Panc1 (cell line): ENCODE measurements at regions not wholly inside any gene's neighbourhood (a gene's known extent, or its start where the extent isn't known, plus 50 kb on each side); places are given as distances from the start of the nearest gene placed in this dataset.

Experiments
- ATAC-seq: fragments of 200-7000 bp; cut with Tn5 transposase; 2 replicates; pipeline ENCODE4 v1.9.1; 2020; ENCODE audit warnings: mild to moderate bottlenecking, moderate library complexity
- BruUV-seq: library from RNA; stranded (reverse); fragments of 400-500 nt; replicated peaks from 2 replicates; lab custom pipeline; 2021; lab: Mats Ljungman, UMichigan
- CTCF ChIA-PET: fragments of 300-600 bp; sonication (Branson Sonifier 250); formaldehyde crosslinking; loops from one replicate; lab custom pipeline; 2022; ENCODE audit warnings: antibody characterized with exemption; lab: Charles Lee
- POLR2A ChIA-PET: fragments of 300-600 bp; sonication (Branson Sonifier 250); formaldehyde crosslinking; loops from one replicate; lab custom pipeline; 2022; ENCODE audit warnings: antibody characterized with exemption; lab: Charles Lee
- DNase-seq: peaks from one replicate; pipeline ENCODE4 v3.0.0-alpha.2; 2010; ENCODE audit warnings: low read depth, low spot score
- H3K27ac ChIP-seq: 2 replicates; pipeline ENCODE4 v1.5.1; 2011; ENCODE audit warnings: mild to moderate bottlenecking, low read length, inconsistent platforms
- H3K27me3 ChIP-seq: fragments of 200-500 bp; sonication (Bioruptor generic); 2 replicates; pipeline ENCODE4 v1.6.0; 2014; ENCODE audit warnings: low read length, inconsistent platforms; ENCODE audit not compliant: control insufficient read depth, insufficient read depth
- H3K36me3 ChIP-seq: fragments of 200-500 bp; sonication (Bioruptor generic); 2 replicates; pipeline ENCODE4 v1.5.1; 2014; ENCODE audit warnings: inconsistent platforms, mild to moderate bottlenecking, low read length, moderate library complexity; ENCODE audit not compliant: control insufficient read depth, insufficient read depth
- H3K4me1 ChIP-seq: 2 replicates; pipeline ENCODE4 v1.5.1; 2011; ENCODE audit warnings: inconsistent platforms, mild to moderate bottlenecking, low read length, moderate library complexity; ENCODE audit not compliant: control insufficient read depth, insufficient read depth
- H3K4me3 ChIP-seq, 2 experiments: 2 replicates each; pipeline ENCODE4 v1.5.1; 2011 to 2012; ENCODE audit warnings: low read depth in 2 of 2, low read length in 2 of 2, mild to moderate bottlenecking in 2 of 2, inconsistent platforms in 1 of 2, moderate library complexity in 1 of 2
- H3K9me3 ChIP-seq: fragments of 200-500 bp; sonication (Bioruptor generic); 2 replicates; pipeline ENCODE4 v1.5.1; 2014; ENCODE audit warnings: low read depth, mild to moderate bottlenecking, inconsistent platforms, low read length, moderate library complexity; ENCODE audit not compliant: control insufficient read depth, insufficient read depth
- POLR2AphosphoS5 ChIP-seq: IDR thresholded peaks from 2 replicates; pipeline ENCODE4 v1.6.1; 2012; ENCODE audit warnings: mild to moderate bottlenecking, low read depth, low read length, moderate library complexity
- SIN3A ChIP-seq: IDR thresholded peaks from 2 replicates; pipeline ENCODE4 v1.6.1; 2012; ENCODE audit warnings: low read depth, mild to moderate bottlenecking, low read length, moderate library complexity, borderline replicate concordance; ENCODE audit not compliant: insufficient read depth
- TCF7L2 ChIP-seq: IDR thresholded peaks from 2 replicates; pipeline ENCODE4 v1.6.1; 2011; ENCODE audit warnings: mild to moderate bottlenecking, low read depth, low read length, inconsistent platforms
- in situ Hi-C: cut with HindIII; loops from 2 replicates; pipeline ENCODE4 v1.10.0; 2016; ENCODE audit warnings: low sequenced_read_pairs, low pct_unique_long_range_greater_than_20kb
- intact Hi-C: fragments of 100-400 bp; cut with micrococcal nuclease; formaldehyde crosslinking; loops from one replicate; pipeline ENCODE4 v1.10.0; 2022; ENCODE audit not compliant: unreplicated experiment
- TF ChIP-seq, protein P1 (sequence below), 2 experiments: IDR thresholded peaks; 2 replicates each; pipeline ENCODE4 v1.6.1; 2011 to 2012; ENCODE audit warnings: low read depth in 2 of 2, control low read depth in 1 of 2, low read length in 1 of 2, mild to moderate bottlenecking in 1 of 2, moderate library complexity in 1 of 2; ENCODE audit not compliant: insufficient read depth in 1 of 2
- TF ChIP-seq, protein P2 (sequence below): fragments of 450-650 bp; IDR thresholded peaks from 2 replicates; pipeline ENCODE4 v1.5.1; 2017; ENCODE audit warnings: mild to moderate bottlenecking

DNA sequence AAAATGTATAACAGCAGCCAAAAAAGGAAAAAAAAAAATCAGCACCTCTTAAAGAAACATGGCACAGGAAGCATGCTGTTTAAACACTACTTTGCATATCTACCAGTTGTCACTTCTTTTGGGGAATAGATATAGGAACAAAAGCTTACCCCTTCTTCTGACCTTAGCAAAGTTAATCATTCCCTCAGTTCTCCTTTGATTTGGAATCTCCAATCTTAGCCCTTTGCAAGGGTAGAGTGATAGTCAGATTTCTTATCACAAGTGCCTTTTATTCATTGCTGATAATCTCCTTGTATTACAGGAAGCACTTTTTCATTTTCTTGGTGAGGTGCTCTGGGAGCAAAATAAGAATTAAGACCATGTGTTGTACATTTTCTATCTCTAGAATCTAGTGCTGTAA is 1327.6 kb downstream of the OLFM4 start:
- no peak for ATAC-seq

DNA sequence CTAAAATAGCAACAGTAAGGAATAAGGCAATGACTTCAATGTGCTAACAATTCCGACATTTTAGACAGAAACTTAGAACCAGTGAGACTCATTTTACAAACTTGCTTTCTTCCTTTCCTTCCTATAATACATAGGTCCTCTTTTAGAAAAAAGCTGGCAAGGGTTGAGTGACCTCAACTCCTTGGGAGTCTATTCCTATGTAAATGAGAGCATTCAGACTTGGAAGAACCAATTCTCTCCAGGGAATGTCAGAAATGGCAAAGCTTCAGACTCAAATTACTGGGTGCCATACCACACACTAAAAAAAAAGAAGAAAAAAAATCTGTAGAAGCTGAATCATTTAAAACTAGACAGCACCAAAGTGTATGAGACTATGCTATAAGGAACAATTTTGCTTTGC is 1328.2 kb downstream of the OLFM4 start:
- POLR2A ChIA-PET: no interaction called here
- no peaks in the 10 kb centered on the region for H3K9me3 ChIP-seq
- TF ChIP-seq TCF7L2: no peak
- TF ChIP-seq, protein P1, sequence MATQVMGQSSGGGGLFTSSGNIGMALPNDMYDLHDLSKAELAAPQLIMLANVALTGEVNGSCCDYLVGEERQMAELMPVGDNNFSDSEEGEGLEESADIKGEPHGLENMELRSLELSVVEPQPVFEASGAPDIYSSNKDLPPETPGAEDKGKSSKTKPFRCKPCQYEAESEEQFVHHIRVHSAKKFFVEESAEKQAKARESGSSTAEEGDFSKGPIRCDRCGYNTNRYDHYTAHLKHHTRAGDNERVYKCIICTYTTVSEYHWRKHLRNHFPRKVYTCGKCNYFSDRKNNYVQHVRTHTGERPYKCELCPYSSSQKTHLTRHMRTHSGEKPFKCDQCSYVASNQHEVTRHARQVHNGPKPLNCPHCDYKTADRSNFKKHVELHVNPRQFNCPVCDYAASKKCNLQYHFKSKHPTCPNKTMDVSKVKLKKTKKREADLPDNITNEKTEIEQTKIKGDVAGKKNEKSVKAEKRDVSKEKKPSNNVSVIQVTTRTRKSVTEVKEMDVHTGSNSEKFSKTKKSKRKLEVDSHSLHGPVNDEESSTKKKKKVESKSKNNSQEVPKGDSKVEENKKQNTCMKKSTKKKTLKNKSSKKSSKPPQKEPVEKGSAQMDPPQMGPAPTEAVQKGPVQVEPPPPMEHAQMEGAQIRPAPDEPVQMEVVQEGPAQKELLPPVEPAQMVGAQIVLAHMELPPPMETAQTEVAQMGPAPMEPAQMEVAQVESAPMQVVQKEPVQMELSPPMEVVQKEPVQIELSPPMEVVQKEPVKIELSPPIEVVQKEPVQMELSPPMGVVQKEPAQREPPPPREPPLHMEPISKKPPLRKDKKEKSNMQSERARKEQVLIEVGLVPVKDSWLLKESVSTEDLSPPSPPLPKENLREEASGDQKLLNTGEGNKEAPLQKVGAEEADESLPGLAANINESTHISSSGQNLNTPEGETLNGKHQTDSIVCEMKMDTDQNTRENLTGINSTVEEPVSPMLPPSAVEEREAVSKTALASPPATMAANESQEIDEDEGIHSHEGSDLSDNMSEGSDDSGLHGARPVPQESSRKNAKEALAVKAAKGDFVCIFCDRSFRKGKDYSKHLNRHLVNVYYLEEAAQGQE (IDR thresholded peaks at IDR 0.05; ENCODE audit: insufficient read depth in 1 of 2, low read depth in 2 of 2, low read length in 1 of 2): no peak
- TF ChIP-seq SIN3A: no peak
- no peak for TF ChIP-seq POLR2AphosphoS5
- no peak for DNase-seq
- H3K27me3 ChIP-seq: no peaks in the 10 kb centered on the region
- in situ Hi-C loops (no loop called here), intact Hi-C loops (no loop called here)
- H3K4me1 ChIP-seq: no peaks in the 10 kb centered on the region
- no peak for ATAC-seq
- no peaks in the 10 kb centered on the region for H3K36me3 ChIP-seq
- H3K4me3 ChIP-seq: no peak overlapping the region
- no peak overlapping the region for H3K27ac ChIP-seq
- BruUV-seq: no TSS peak
- CTCF ChIA-PET: no interaction called here

More for the DNA sequence above, 1327.6 kb downstream of the OLFM4 start:
- no TSS peak for BruUV-seq
- Histone ChIP-seq H3K27me3 (no peaks in the 10 kb centered on the region), H3K9me3 (no peaks in the 10 kb centered on the region), H3K4me3 (no peak overlapping the region), H3K4me1 (no peaks in the 10 kb centered on the region), H3K36me3 (no peaks in the 10 kb centered on the region), H3K27ac (no peak overlapping the region)
- DNase-seq: no peak
- ChIA-PET CTCF (no interaction called here), POLR2A (no interaction called here)
- in situ Hi-C loops: no loop called here
- TF ChIP-seq, protein P1 (IDR thresholded peaks at IDR 0.05; ENCODE audit: insufficient read depth in 1 of 2, low read depth in 2 of 2, low read length in 1 of 2): no peak
- TF ChIP-seq TCF7L2: no peak
- intact Hi-C loops: no loop called here

DNA sequence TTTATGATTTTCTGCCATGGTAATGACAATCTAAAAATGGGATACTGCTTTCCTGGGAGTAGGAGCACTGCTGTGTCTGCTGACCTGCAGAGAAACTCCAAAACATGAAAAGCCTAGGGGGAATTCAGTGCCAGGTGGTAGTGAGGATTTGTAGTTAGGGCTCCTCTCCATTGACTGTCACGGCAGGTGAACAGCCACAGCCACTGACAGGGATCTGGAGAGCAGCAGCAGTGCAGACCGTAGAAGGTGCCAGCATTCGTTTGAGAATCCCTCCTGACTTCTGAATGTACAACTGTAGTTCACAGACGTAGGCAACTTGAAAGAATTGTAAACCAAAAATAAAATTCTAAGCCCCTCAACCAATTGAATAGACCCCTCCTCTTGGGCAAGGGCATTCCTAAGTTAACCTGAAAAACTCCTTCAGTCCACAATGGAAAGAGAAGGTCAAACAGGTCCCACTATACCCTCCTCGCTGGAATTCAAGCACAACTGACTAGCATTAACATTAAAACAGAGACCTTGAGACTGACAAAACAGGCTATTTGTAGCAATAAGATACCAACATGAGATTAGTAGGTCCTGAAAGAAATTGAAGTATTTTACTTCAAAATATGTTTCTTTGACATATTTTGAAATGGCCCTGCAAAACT is 1328.8 kb downstream of the OLFM4 start:
- no peaks in the 10 kb centered on the region for H3K9me3 ChIP-seq
- ATAC-seq (no peak), DNase-seq (no peak)
- H3K27me3 ChIP-seq: no peaks in the 10 kb centered on the region
- H3K27ac ChIP-seq: no peak overlapping the region
- H3K4me1 ChIP-seq: no peaks in the 10 kb centered on the region
- POLR2A ChIA-PET: no interaction called here
- CTCF ChIA-PET: no interaction called here
- no peaks in the 10 kb centered on the region for H3K36me3 ChIP-seq
- no TSS peak for BruUV-seq
- in situ Hi-C loops (no loop called here), intact Hi-C loops (no loop called here)
- TF ChIP-seq POLR2AphosphoS5 (no peak), TCF7L2 (no peak), SIN3A (no peak)
- TF ChIP-seq, protein P2, sequence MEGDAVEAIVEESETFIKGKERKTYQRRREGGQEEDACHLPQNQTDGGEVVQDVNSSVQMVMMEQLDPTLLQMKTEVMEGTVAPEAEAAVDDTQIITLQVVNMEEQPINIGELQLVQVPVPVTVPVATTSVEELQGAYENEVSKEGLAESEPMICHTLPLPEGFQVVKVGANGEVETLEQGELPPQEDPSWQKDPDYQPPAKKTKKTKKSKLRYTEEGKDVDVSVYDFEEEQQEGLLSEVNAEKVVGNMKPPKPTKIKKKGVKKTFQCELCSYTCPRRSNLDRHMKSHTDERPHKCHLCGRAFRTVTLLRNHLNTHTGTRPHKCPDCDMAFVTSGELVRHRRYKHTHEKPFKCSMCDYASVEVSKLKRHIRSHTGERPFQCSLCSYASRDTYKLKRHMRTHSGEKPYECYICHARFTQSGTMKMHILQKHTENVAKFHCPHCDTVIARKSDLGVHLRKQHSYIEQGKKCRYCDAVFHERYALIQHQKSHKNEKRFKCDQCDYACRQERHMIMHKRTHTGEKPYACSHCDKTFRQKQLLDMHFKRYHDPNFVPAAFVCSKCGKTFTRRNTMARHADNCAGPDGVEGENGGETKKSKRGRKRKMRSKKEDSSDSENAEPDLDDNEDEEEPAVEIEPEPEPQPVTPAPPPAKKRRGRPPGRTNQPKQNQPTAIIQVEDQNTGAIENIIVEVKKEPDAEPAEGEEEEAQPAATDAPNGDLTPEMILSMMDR: no peak
- TF ChIP-seq, protein P1 (IDR thresholded peaks at IDR 0.05; ENCODE audit: insufficient read depth in 1 of 2, low read depth in 2 of 2, low read length in 1 of 2): no peak
- no peak overlapping the region for H3K4me3 ChIP-seq
